HepG2 (cell line): ENCODE measurements at regions not wholly inside any gene's neighbourhood (a gene's known extent, or its start where the extent isn't known, plus 50 kb on each side); places are given as distances from the start of the nearest gene placed in this dataset.

ENCODE experiments used
- ATAC-seq: fragments of 200-7000 bp; cut with Tn5 transposase; 3 replicates; pipeline ENCODE4 v1.9.1; 2020; ENCODE audit warnings: mild to moderate bottlenecking, moderate library complexity
- BruUV-seq: library from RNA; stranded (reverse); fragments of 400-500 nt; replicated peaks from 2 replicates; lab custom pipeline; 2021; lab: Mats Ljungman, UMichigan
- CTCF ChIA-PET: fragments of 300-600 bp; formaldehyde crosslinking; extraction: SDS; loops from one replicate; lab custom pipeline; 2021; ENCODE audit warnings: low total read pairs, inconsistent platforms, low intra/inter-chr PET ratio; lab: Yijun Ruan, JAX
- POLR2A ChIA-PET: fragments of 350-600 bp; sonication (Branson Sonifier 250); formaldehyde crosslinking; loops from one replicate; lab custom pipeline; 2020; ENCODE audit warnings: antibody characterized with exemption, inconsistent platforms; lab: Yijun Ruan, JAX
- DNase-seq: peaks from one replicate; pipeline ENCODE4 v3.0.0-alpha.2; 2015; ENCODE audit warnings: low spot score
- FAIRE-seq: peaks from 3 replicates; lab custom pipeline; 2011; peaks lifted over from hg19 to GRCh38; lab: Jason Lieb, UNC
- H2AFZ ChIP-seq: one replicate; pipeline ENCODE4 v1.6.1; 2011; ENCODE audit warnings: low read length, inconsistent platforms
- H3K27ac ChIP-seq: fragments of 300-600 bp; 3 replicates; pipeline ENCODE4 v1.8.0; 2011; ENCODE audit warnings: mixed run types, mild to moderate bottlenecking, mixed read lengths, low read length, inconsistent platforms; ENCODE audit not compliant: insufficient read depth; ENCODE audit errors: extremely low read length
- H3K27me3 ChIP-seq, 2 experiments: fragments of 200-600 bp in 1 of 2; 2 replicates in 1 of 2; 3 replicates in 1 of 2; pipeline versions ENCODE4 v1.6.0 to v1.8.0; 2011; ENCODE audit warnings: low read length in 2 of 2, mild to moderate bottlenecking in 2 of 2, moderate library complexity in 2 of 2, inconsistent platforms in 1 of 2; ENCODE audit not compliant: insufficient read depth in 2 of 2, control insufficient read depth in 1 of 2
- H3K36me3 ChIP-seq, 2 experiments: fragments of 200-600 bp in 1 of 2; replicated peaks in 1 of 2; 2 replicates in 1 of 2; 3 replicates in 1 of 2; pipeline versions ENCODE4 v1.5.1 to v1.8.0; 2011; ENCODE audit warnings: low read length in 2 of 2, inconsistent platforms in 1 of 2; ENCODE audit not compliant: insufficient read depth in 2 of 2, control insufficient read depth in 1 of 2
- H3K4me1 ChIP-seq: 2 replicates; pipeline ENCODE4 v1.5.1; 2012; ENCODE audit warnings: low read length, inconsistent platforms; ENCODE audit not compliant: insufficient read depth
- H3K4me2 ChIP-seq: 2 replicates; pipeline ENCODE4 v1.6.0; 2011; ENCODE audit warnings: low read depth, low read length, inconsistent platforms
- H3K4me3 ChIP-seq, 3 experiments: fragments of 200-600 bp in 1 of 3; sonication (generic), shearing (Covaris generic) in 1 of 3; replicated peaks in 1 of 3; 2 replicates each; pipeline ENCODE4 v1.5.1; 2011 to 2016; ENCODE audit warnings: low read length in 3 of 3, inconsistent platforms in 2 of 3, low read depth in 2 of 3, mild to moderate bottlenecking in 2 of 3, control low read depth in 1 of 3, mixed read lengths in 1 of 3; ENCODE audit not compliant: insufficient read depth in 1 of 3
- H3K79me2 ChIP-seq: one replicate; pipeline ENCODE4 v1.6.1; 2011; ENCODE audit warnings: low read length, inconsistent platforms; ENCODE audit not compliant: insufficient read depth
- H3K9ac ChIP-seq: 2 replicates; pipeline ENCODE4 v1.6.0; 2011; ENCODE audit warnings: mild to moderate bottlenecking, low read depth, low read length, inconsistent platforms; ENCODE audit not compliant: insufficient read depth
- H3K9me3 ChIP-seq: 2 replicates; pipeline ENCODE4 v1.5.1; 2012; ENCODE audit warnings: mild to moderate bottlenecking, low read length
- H4K20me1 ChIP-seq: 2 replicates; pipeline ENCODE4 v1.6.0; 2011; ENCODE audit warnings: inconsistent platforms, mild to moderate bottlenecking, low read length, moderate library complexity; ENCODE audit not compliant: insufficient read depth
- BCL6 ChIP-seq: IDR thresholded peaks from 2 replicates; pipeline ENCODE4 v1.6.1; 2016; ENCODE audit warnings: missing genetic modification reagents, missing compliant biosample characterization
- KAT7 ChIP-seq: IDR thresholded peaks from 2 replicates; pipeline ENCODE4 v1.6.1; 2018; ENCODE audit warnings: borderline replicate concordance, missing compliant biosample characterization
- SCMH1 ChIP-seq: sonication (generic); formaldehyde crosslinking; IDR thresholded peaks from 2 replicates; pipeline ENCODE4 v1.9.0; 2021; ENCODE audit warnings: missing genetic modification reagents, mild to moderate bottlenecking, borderline replicate concordance
- SMARCC2 ChIP-seq: fragments of 450-650 bp; IDR thresholded peaks from 2 replicates; pipeline ENCODE4 v1.6.1; 2017; ENCODE audit warnings: antibody characterized with exemption, mild to moderate bottlenecking
- YEATS2 ChIP-seq: sonication (generic); formaldehyde crosslinking; IDR thresholded peaks from 2 replicates; pipeline ENCODE4 v1.4.0; 2020; ENCODE audit warnings: missing genetic modification reagents, borderline replicate concordance
- ZNF678 ChIP-seq: sonication (generic); formaldehyde crosslinking; IDR thresholded peaks from 2 replicates; pipeline ENCODE4 v1.4.0; 2020; ENCODE audit warnings: mild to moderate bottlenecking, missing genetic modification reagents
- WGBS: methylation state at CpG from one replicate; pipeline ENCODE4 v1.1.6; 2017; ENCODE audit warnings: low lambda C conversion rate; 5-methylcytosine and 5-hydroxymethylcytosine counted together
- in situ Hi-C: cut with HindIII; loops from 2 replicates; pipeline ENCODE4 v1.10.0; 2017; ENCODE audit warnings: low pct_unique_long_range_greater_than_20kb; ENCODE audit not compliant: extremely low pct_ligation_motif_present
- intact Hi-C: fragments of 100-400 bp; cut with micrococcal nuclease; formaldehyde crosslinking; loops from one replicate; pipeline ENCODE4 v1.10.0; 2022; ENCODE audit not compliant: unreplicated experiment
- TF ChIP-seq, protein P1 (sequence below): IDR thresholded peaks from 2 replicates; pipeline ENCODE4 v1.6.1; 2016
- TF ChIP-seq, protein P2 (sequence below): IDR thresholded peaks from 2 replicates; pipeline ENCODE4 v1.6.1; 2016; ENCODE audit warnings: missing compliant biosample characterization, missing genetic modification reagents, borderline replicate concordance

DNA sequence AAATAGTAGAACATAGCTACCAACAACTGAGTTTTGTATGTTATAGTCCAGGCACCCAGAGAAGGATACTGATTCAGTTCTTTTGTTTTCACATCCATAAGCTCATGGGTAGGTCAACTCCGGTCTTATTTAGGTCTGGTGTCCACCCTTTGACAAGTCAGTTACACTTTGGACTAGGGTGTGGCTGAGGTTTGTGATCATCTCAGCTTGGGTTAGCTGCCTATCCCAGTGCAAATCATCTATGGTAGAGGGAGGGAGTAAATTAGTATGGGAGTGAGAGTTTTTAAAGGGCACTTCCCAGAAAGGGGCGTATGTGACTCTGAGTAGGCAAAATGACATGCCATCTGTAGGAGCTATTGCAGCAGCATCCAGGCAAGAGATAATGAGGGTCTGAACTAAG, 66.1 kb downstream of the TANC2 start:
- intact Hi-C loops: no loop called here
- ATAC-seq (no peak), DNase-seq (no peak), FAIRE-seq (no peak)
- no peaks in the 10 kb centered on the region for H3K4me1 ChIP-seq
- no peak overlapping the region for H2AFZ ChIP-seq
- no peaks in the 10 kb centered on the region for H3K27me3 ChIP-seq
- no peak overlapping the region for H3K4me2 ChIP-seq
- no peaks in the 10 kb centered on the region for H4K20me1 ChIP-seq
- WGBS: 2% methylated on average over 2 of the region's 2 CpGs
- no peak overlapping the region for H3K27ac ChIP-seq
- TF ChIP-seq, protein P1, sequence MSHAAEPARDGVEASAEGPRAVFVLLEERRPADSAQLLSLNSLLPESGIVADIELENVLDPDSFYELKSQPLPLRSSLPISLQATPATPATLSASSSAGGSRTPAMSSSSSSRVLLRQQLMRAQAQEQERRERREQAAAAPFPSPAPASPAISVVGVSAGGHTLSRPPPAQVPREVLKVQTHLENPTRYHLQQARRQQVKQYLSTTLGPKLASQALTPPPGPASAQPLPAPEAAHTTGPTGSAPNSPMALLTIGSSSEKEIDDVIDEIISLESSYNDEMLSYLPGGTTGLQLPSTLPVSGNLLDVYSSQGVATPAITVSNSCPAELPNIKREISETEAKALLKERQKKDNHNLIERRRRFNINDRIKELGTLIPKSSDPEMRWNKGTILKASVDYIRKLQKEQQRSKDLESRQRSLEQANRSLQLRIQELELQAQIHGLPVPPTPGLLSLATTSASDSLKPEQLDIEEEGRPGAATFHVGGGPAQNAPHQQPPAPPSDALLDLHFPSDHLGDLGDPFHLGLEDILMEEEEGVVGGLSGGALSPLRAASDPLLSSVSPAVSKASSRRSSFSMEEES (CRISPR knock-in tag): no peak
- TF ChIP-seq SMARCC2: no peak
- no peak for TF ChIP-seq KAT7 (CRISPR knock-in tag)
- TF ChIP-seq ZNF678 (CRISPR knock-in tag): no peak
- TF ChIP-seq, protein P2, sequence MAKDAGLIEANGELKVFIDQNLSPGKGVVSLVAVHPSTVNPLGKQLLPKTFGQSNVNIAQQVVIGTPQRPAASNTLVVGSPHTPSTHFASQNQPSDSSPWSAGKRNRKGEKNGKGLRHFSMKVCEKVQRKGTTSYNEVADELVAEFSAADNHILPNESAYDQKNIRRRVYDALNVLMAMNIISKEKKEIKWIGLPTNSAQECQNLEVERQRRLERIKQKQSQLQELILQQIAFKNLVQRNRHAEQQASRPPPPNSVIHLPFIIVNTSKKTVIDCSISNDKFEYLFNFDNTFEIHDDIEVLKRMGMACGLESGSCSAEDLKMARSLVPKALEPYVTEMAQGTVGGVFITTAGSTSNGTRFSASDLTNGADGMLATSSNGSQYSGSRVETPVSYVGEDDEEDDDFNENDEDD (CRISPR knock-in tag): no peak
- TF ChIP-seq BCL6: no peak
- no peak for TF ChIP-seq SCMH1 (CRISPR knock-in tag)
- TF ChIP-seq YEATS2 (CRISPR knock-in tag): no peak
- H3K9me3 ChIP-seq: no peaks in the 10 kb centered on the region
- H3K4me3 ChIP-seq: no peak overlapping the region
- no TSS peak for BruUV-seq
- POLR2A ChIA-PET: no interaction called here
- H3K79me2 ChIP-seq: no peaks in the 10 kb centered on the region
- in situ Hi-C loops: no loop called here
- no peak overlapping the region for H3K9ac ChIP-seq
- CTCF ChIA-PET: no interaction called here
- H3K36me3 ChIP-seq: no peaks in the 10 kb centered on the region
